ENCODE measurements at regions not wholly inside any gene's neighbourhood (a gene's known extent, or its start where the extent isn't known, plus 50 kb on each side); places are given as distances from the start of the nearest gene placed in this dataset.

GRCh38 chr6:167731731-167732422 lies 94.8 kb upstream of the AFDN start:
- H3K4me3 ChIP-seq (ENCODE audit: low read depth, low read length): no peak overlapping the region

GRCh38 chr6:167733740-167734661 lies 92.7 kb upstream of the AFDN start:
- H3K4me3 ChIP-seq (ENCODE audit: low read depth, low read length): no peak overlapping the region

GRCh38 chr6:167734662-167735083 lies 92.0 kb upstream of the AFDN start:
- H3K4me3 ChIP-seq (ENCODE audit: low read depth, low read length): no peak overlapping the region

GRCh38 chr6:167735084-167735950 lies 91.4 kb upstream of the AFDN start:
- no peak overlapping the region for H3K4me3 ChIP-seq (ENCODE audit: low read depth, low read length)

GRCh38 chr6:167735951-167736288 lies 90.8 kb upstream of the AFDN start:
- no peak overlapping the region for H3K4me3 ChIP-seq (ENCODE audit: low read depth, low read length)

- no peak overlapping the region for H3K4me3 ChIP-seq (ENCODE audit: low read depth, low read length)
Measured at GRCh38 chr6:167736486-167737204, 90.1 kb upstream of the AFDN start.

- no peak overlapping the region for H3K4me3 ChIP-seq (ENCODE audit: low read depth, low read length)
Measured at GRCh38 chr6:167737205-167737830, 89.4 kb upstream of the AFDN start.

GRCh38 chr6:167738386-167738785 lies 88.3 kb upstream of the AFDN start:
- H3K4me3 ChIP-seq (ENCODE audit: low read depth, low read length): no peak overlapping the region

- H3K4me3 ChIP-seq (ENCODE audit: low read depth, low read length): no peak overlapping the region
Measured at GRCh38 chr6:167739721-167740475, 86.8 kb upstream of the AFDN start.

GRCh38 chr6:167742719-167743303 lies 83.9 kb upstream of the AFDN start:
- no peak overlapping the region for H3K4me3 ChIP-seq (ENCODE audit: low read depth, low read length)

- no peak overlapping the region for H3K4me3 ChIP-seq (ENCODE audit: low read depth, low read length)
Measured at GRCh38 chr6:167744681-167745669, 81.7 kb upstream of the AFDN start.

- no peak overlapping the region for H3K4me3 ChIP-seq (ENCODE audit: low read depth, low read length)
Measured at GRCh38 chr6:167745670-167746389, 80.9 kb upstream of the AFDN start.

- no peak overlapping the region for H3K4me3 ChIP-seq (ENCODE audit: low read depth, low read length)
Measured at GRCh38 chr6:167746390-167746907, 80.3 kb upstream of the AFDN start.

- H3K4me3 ChIP-seq (ENCODE audit: low read depth, low read length): no peak overlapping the region
Measured at GRCh38 chr6:167746975-167747374, 79.7 kb upstream of the AFDN start.

GRCh38 chr6:167747645-167748044 lies 79.1 kb upstream of the AFDN start:
- no peak overlapping the region for H3K4me3 ChIP-seq (ENCODE audit: low read depth, low read length)

GRCh38 chr6:167748046-167748445 lies 78.7 kb upstream of the AFDN start:
- H3K4me3 ChIP-seq (ENCODE audit: low read depth, low read length): no peak overlapping the region
